Testis (tissue), 2 donors: ENCODE measurements at regions not wholly inside any gene's neighbourhood (a gene's known extent, or its start where the extent isn't known, plus 50 kb on each side); places are given as distances from the start of the nearest gene placed in this dataset.

ENCODE experiments used
- POLR2A ChIP-seq: fragments of 450-650 bp; IDR thresholded peaks from one replicate; pipeline ENCODE4 v1.6.1; 2017; ENCODE audit warnings: antibody characterized with exemption, mild to moderate bottlenecking, moderate library complexity
- TF ChIP-seq, protein P1 (sequence below), 3 experiments: fragments of 450-650 bp in 2 of 3; fragments of 200-600 bp in 1 of 3; sonication (generic) in 1 of 3; IDR thresholded peaks; one replicate each; pipeline ENCODE4 v1.5.1; 2016 to 2019; ENCODE audit warnings: antibody characterized with exemption in 3 of 3, mild to moderate bottlenecking in 2 of 3, moderate library complexity in 1 of 3

DNA sequence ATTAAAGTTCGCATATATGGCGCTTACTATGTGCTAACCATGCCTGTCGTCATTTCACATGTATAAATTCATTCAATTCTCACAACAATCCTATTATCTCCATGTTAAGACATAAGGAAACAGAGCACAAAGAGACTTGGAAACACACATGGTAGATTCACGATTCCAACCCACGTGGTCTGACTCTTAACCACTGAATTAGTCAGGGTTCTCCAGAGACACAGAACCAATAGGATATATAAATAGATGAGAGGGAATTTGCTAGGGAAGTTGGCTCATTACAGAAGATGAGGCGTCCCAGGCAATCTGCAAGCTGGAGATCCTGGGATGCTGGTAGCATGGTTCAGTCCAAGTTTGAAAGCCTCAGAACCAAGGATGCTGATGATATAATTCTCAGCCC is 765.3 kb downstream of the TBL1XR1 start:
- TF ChIP-seq, protein P1, sequence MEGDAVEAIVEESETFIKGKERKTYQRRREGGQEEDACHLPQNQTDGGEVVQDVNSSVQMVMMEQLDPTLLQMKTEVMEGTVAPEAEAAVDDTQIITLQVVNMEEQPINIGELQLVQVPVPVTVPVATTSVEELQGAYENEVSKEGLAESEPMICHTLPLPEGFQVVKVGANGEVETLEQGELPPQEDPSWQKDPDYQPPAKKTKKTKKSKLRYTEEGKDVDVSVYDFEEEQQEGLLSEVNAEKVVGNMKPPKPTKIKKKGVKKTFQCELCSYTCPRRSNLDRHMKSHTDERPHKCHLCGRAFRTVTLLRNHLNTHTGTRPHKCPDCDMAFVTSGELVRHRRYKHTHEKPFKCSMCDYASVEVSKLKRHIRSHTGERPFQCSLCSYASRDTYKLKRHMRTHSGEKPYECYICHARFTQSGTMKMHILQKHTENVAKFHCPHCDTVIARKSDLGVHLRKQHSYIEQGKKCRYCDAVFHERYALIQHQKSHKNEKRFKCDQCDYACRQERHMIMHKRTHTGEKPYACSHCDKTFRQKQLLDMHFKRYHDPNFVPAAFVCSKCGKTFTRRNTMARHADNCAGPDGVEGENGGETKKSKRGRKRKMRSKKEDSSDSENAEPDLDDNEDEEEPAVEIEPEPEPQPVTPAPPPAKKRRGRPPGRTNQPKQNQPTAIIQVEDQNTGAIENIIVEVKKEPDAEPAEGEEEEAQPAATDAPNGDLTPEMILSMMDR (IDR thresholded peaks at IDR 0.05): no peak
- TF ChIP-seq POLR2A: no peak
